ENCODE measurements at regions not wholly inside any gene's neighbourhood (a gene's known extent, or its start where the extent isn't known, plus 50 kb on each side); places are given as distances from the start of the nearest gene placed in this dataset.

DNA sequence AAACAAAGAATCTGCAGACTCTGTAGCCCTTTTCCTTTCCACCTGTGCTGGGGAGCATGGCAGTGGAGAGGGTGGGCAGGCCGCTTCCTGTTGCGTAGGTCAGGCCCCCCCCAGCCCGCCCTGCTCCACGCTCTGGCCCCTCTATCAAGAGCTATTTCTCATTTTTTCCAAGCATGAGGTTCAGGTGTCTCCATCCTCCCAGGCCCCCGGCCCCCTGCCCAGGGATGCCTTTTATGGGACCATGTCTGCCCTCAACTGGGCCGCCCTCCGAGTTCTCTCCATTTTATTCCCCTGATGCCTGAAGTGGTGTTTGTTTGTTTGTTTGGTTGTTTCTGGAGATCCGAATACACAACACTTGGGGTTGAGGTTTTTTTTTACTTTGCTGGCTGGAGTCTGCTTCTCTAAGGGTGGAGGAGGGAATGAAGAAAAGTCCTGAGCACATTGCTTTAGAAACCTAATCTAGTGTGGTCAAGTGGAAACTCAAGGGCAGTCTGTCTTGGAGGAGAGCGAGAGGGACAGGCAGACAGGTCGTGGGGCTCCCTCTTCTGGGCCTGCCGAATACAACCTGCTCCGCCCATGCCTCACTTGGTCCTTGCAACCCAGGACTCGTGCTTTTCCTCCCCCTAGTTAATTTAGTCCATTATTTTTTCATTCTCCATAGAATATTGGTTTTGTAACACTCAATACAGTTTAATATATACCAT is 176.5 kb upstream of the LYSMD4 start:
- H3K4me2 ChIP-seq (ENCODE audit: low read length): no peak overlapping the region
- no peak overlapping the region for H3K4me3 ChIP-seq (ENCODE audit: low read depth, low read length, poor library complexity, severe bottlenecking)
- ChIA-PET POLR2A (no interaction called here), CTCF (ENCODE audit: unreplicated experiment) (no interaction called here)
- H3K4me1 ChIP-seq (ENCODE audit: insufficient read depth, low read length, poor library complexity, severe bottlenecking): no peaks in the 10 kb centered on the region
- intact Hi-C loops (cut with micrococcal nuclease; ENCODE audit: unreplicated experiment): no loop called here
- no peaks in the 10 kb centered on the region for H3K9me3 ChIP-seq (ENCODE audit: low read length)
- TF ChIP-seq, protein P1, sequence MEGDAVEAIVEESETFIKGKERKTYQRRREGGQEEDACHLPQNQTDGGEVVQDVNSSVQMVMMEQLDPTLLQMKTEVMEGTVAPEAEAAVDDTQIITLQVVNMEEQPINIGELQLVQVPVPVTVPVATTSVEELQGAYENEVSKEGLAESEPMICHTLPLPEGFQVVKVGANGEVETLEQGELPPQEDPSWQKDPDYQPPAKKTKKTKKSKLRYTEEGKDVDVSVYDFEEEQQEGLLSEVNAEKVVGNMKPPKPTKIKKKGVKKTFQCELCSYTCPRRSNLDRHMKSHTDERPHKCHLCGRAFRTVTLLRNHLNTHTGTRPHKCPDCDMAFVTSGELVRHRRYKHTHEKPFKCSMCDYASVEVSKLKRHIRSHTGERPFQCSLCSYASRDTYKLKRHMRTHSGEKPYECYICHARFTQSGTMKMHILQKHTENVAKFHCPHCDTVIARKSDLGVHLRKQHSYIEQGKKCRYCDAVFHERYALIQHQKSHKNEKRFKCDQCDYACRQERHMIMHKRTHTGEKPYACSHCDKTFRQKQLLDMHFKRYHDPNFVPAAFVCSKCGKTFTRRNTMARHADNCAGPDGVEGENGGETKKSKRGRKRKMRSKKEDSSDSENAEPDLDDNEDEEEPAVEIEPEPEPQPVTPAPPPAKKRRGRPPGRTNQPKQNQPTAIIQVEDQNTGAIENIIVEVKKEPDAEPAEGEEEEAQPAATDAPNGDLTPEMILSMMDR (conservative IDR thresholded peaks at IDR 0.05; ENCODE audit: low read length): no peak; the same call in 1 of the 2 replicates
- TF ChIP-seq EZH2phosphoT487 (IDR thresholded peaks at IDR 0.05; ENCODE audit: borderline replicate concordance, low read depth, low read length): no peak
- H3K9me2 ChIP-seq (ENCODE audit: insufficient read depth, low read length): no peaks in the 10 kb centered on the region
- no TSS peak for BruUV-seq (replicated peaks)
- H3K79me2 ChIP-seq (ENCODE audit: insufficient read depth, low read depth, low read length): no peaks in the 10 kb centered on the region
- H3K36me3 ChIP-seq (ENCODE audit: insufficient read depth, low read length): no peaks in the 10 kb centered on the region
- no peaks in the 10 kb centered on the region for H4K20me1 ChIP-seq (ENCODE audit: insufficient read depth, low read length)
- no peak overlapping the region for H3K27ac ChIP-seq (ENCODE audit: low read depth, low read length, poor library complexity, severe bottlenecking)
- H2AFZ ChIP-seq (ENCODE audit: low read length): no peak overlapping the region
- DNase-seq (ENCODE audit: low spot score): no peak

GRCh38 chr15:99907698-99908097 is 174.5 kb upstream of the LYSMD4 start:
- no TSS peak for BruUV-seq (replicated peaks)

DNA sequence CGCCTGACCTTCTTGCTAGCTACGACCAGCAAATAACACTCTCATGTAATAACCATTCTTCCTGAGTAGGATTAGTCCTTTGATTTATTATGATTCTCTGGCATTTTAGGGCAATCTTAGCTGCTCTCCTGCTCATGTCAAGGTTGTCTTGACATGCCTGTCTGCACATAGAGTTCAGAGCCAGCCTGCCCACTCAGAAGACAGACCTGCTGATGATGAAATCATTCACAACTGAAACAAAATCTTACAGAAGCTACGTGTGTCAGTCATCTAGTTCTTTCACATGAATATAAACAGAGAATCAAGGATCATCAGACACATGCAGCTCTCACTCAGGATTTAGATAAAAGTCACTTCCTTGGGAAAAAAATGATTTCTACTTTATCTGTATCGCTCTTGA is 173.6 kb upstream of the LYSMD4 start:
- H3K27ac ChIP-seq (ENCODE audit: low read depth, low read length, poor library complexity, severe bottlenecking): no peak overlapping the region
- BruUV-seq (replicated peaks): no TSS peak
- ChIA-PET POLR2A (no interaction called here), CTCF (ENCODE audit: unreplicated experiment) (no interaction called here)
- TF ChIP-seq, protein P1 (conservative IDR thresholded peaks at IDR 0.05; ENCODE audit: low read length): no peak
- TF ChIP-seq EZH2phosphoT487 (IDR thresholded peaks at IDR 0.05; ENCODE audit: borderline replicate concordance, low read depth, low read length): no peak
- H3K4me3 ChIP-seq (ENCODE audit: low read depth, low read length, poor library complexity, severe bottlenecking): no peak overlapping the region
- no peaks in the 10 kb centered on the region for H3K79me2 ChIP-seq (ENCODE audit: insufficient read depth, low read depth, low read length)
- H3K4me2 ChIP-seq (ENCODE audit: low read length): no peak overlapping the region
- intact Hi-C loops (cut with micrococcal nuclease; ENCODE audit: unreplicated experiment): no loop called here
- no peaks in the 10 kb centered on the region for H3K4me1 ChIP-seq (ENCODE audit: insufficient read depth, low read length, poor library complexity, severe bottlenecking)
- H2AFZ ChIP-seq (ENCODE audit: low read length): no peak overlapping the region
- no peaks in the 10 kb centered on the region for H3K9me3 ChIP-seq (ENCODE audit: low read length)
- DNase-seq (ENCODE audit: low spot score): no peak
- H4K20me1 ChIP-seq (ENCODE audit: insufficient read depth, low read length): no peaks in the 10 kb centered on the region
- H3K36me3 ChIP-seq (ENCODE audit: insufficient read depth, low read length): no peaks in the 10 kb centered on the region
- no peaks in the 10 kb centered on the region for H3K9me2 ChIP-seq (ENCODE audit: insufficient read depth, low read length)

More at GRCh38 chr15:99907698-99908097, 174.5 kb upstream of the LYSMD4 start:
- ChIA-PET POLR2A (no interaction called here), CTCF (ENCODE audit: unreplicated experiment) (no interaction called here)
- TF ChIP-seq, protein P1 (conservative IDR thresholded peaks at IDR 0.05; ENCODE audit: low read length): no peak
- no peaks in the 10 kb centered on the region for H3K9me2 ChIP-seq (ENCODE audit: insufficient read depth, low read length)
- H3K27ac ChIP-seq (ENCODE audit: low read depth, low read length, poor library complexity, severe bottlenecking): no peak overlapping the region
- H3K79me2 ChIP-seq (ENCODE audit: insufficient read depth, low read depth, low read length): no peaks in the 10 kb centered on the region
- no peaks in the 10 kb centered on the region for H3K4me1 ChIP-seq (ENCODE audit: insufficient read depth, low read length, poor library complexity, severe bottlenecking)
- H4K20me1 ChIP-seq (ENCODE audit: insufficient read depth, low read length): no peaks in the 10 kb centered on the region
- no peaks in the 10 kb centered on the region for H3K9me3 ChIP-seq (ENCODE audit: low read length)
- DNase-seq (ENCODE audit: low spot score): no peak
- no peak overlapping the region for H3K4me3 ChIP-seq (ENCODE audit: low read depth, low read length, poor library complexity, severe bottlenecking)
- no peaks in the 10 kb centered on the region for H3K36me3 ChIP-seq (ENCODE audit: insufficient read depth, low read length)
- no peak overlapping the region for H3K4me2 ChIP-seq (ENCODE audit: low read length)
- no peak overlapping the region for H2AFZ ChIP-seq (ENCODE audit: low read length)
- intact Hi-C loops (cut with micrococcal nuclease; ENCODE audit: unreplicated experiment): no loop called here

All from OCI-LY7 (cell line).